SK-N-SH (cell line): ENCODE measurements at regions not wholly inside any gene's neighbourhood (a gene's known extent, or its start where the extent isn't known, plus 50 kb on each side); places are given as distances from the start of the nearest gene placed in this dataset.

Experiments used
- CTCF ChIA-PET: fragments of 300-600, 350-600 bp; formaldehyde crosslinking; extraction: SDS; loops from one replicate; lab custom pipeline; 2021; lab: Yijun Ruan, JAX
- POLR2A ChIA-PET: fragments of 350-600 bp; sonication (Branson Sonifier 250); formaldehyde crosslinking; extraction: SDS; loops from one replicate; lab custom pipeline; 2020; ENCODE audit warnings: antibody characterized with exemption, inconsistent platforms; lab: Yijun Ruan, JAX
- DNase-seq: peaks from one replicate; pipeline ENCODE4 v3.0.0; 2012
- H2AFZ ChIP-seq: fragments of 200-600 bp; sonication (generic); 2 replicates; pipeline ENCODE4 v1.8.1; 2016; ENCODE audit warnings: antibody characterized with exemption, mild to moderate bottlenecking, low read depth
- H3F3A ChIP-seq: fragments of 200-600 bp; sonication (generic); replicated peaks from 2 replicates; pipeline ENCODE3; 2016; ENCODE audit warnings: antibody characterized with exemption, mild to moderate bottlenecking; ENCODE audit not compliant: insufficient read depth
- H3K27ac ChIP-seq, 2 experiments: fragments of 200-500 bp in 1 of 2; fragments of 200-600 bp in 1 of 2; sonication (Bioruptor generic) in 1 of 2; sonication (generic), shearing (Covaris generic) in 1 of 2; 2 replicates each; pipeline versions ENCODE4 v1.5.1 to v1.6.1; 2014 to 2016; ENCODE audit warnings: low read depth in 2 of 2, inconsistent platforms in 1 of 2, low read length in 1 of 2, mild to moderate bottlenecking in 1 of 2, mixed read lengths in 1 of 2
- H3K27me3 ChIP-seq: fragments of 200-600 bp; sonication (generic), shearing (Covaris generic); 2 replicates; pipeline ENCODE4 v1.6.1; 2016; ENCODE audit warnings: mixed run types; ENCODE audit not compliant: insufficient read depth
- H3K36me3 ChIP-seq, 2 experiments: fragments of 200-500 bp in 1 of 2; fragments of 200-600 bp in 1 of 2; sonication (Bioruptor generic) in 1 of 2; sonication (generic) in 1 of 2; replicated peaks in 1 of 2; 2 replicates each; pipeline versions ENCODE3 to v1.5.1; 2014 to 2016; ENCODE audit warnings: low read length in 1 of 2, mild to moderate bottlenecking in 1 of 2; ENCODE audit not compliant: insufficient read depth in 2 of 2, control insufficient read depth in 1 of 2
- H3K4me1 ChIP-seq, 2 experiments: fragments of 200-500 bp in 1 of 2; fragments of 200-600 bp in 1 of 2; sonication (Bioruptor generic) in 1 of 2; sonication (generic), shearing (Covaris generic) in 1 of 2; 2 replicates each; pipeline versions ENCODE4 v1.5.1 to v1.6.1; 2014 to 2016; ENCODE audit warnings: low read depth in 1 of 2, low read length in 1 of 2, mixed run types in 1 of 2; ENCODE audit not compliant: insufficient read depth in 2 of 2, control insufficient read depth in 1 of 2
- H3K4me2 ChIP-seq: fragments of 200-600 bp; sonication (generic), shearing (Covaris generic); 2 replicates; pipeline ENCODE4 v1.6.1; 2017; ENCODE audit warnings: mixed run types
- H3K4me3 ChIP-seq, 2 experiments: fragments of 200-500 bp in 1 of 2; fragments of 200-600 bp in 1 of 2; sonication (Bioruptor generic) in 1 of 2; sonication (generic), shearing (Covaris generic) in 1 of 2; 2 replicates each; pipeline versions ENCODE4 v1.5.1 to v1.8.1; 2014 to 2016; ENCODE audit warnings: low read depth in 2 of 2, inconsistent platforms in 1 of 2, low read length in 1 of 2, mild to moderate bottlenecking in 1 of 2, mixed read lengths in 1 of 2, moderate library complexity in 1 of 2
- H3K79me2 ChIP-seq: fragments of 200-600 bp; sonication (generic); 2 replicates; pipeline ENCODE4 v1.8.1; 2017; ENCODE audit warnings: mild to moderate bottlenecking; ENCODE audit not compliant: insufficient read depth
- H3K9ac ChIP-seq: fragments of 200-600 bp; sonication (generic); 2 replicates; pipeline ENCODE4 v1.6.1; 2017; ENCODE audit warnings: mixed run types
- H3K9me2 ChIP-seq: fragments of 200-600 bp; sonication (generic); 2 replicates; pipeline ENCODE4 v1.6.1; 2017; ENCODE audit warnings: mixed run types
- H3K9me3 ChIP-seq: fragments of 200-600 bp; sonication (generic); 2 replicates; pipeline ENCODE4 v1.6.1; 2017; ENCODE audit warnings: mixed run types, mild to moderate bottlenecking, moderate library complexity
- H4K20me1 ChIP-seq: fragments of 200-600 bp; sonication (generic); 2 replicates; pipeline ENCODE4 v1.6.1; 2017; ENCODE audit warnings: mild to moderate bottlenecking, mixed run types; ENCODE audit not compliant: insufficient read depth
- CHD2 ChIP-seq: fragments of 150-350 bp; IDR thresholded peaks from 2 replicates; pipeline ENCODE4 v1.6.1; 2018; ENCODE audit warnings: low read length; ENCODE audit not compliant: partially characterized antibody
- EZH2phosphoT487 ChIP-seq: fragments of 200-600 bp; sonication (generic); IDR thresholded peaks from 2 replicates; pipeline ENCODE4 v1.6.1; 2017; ENCODE audit warnings: low read depth, mixed run types, mild to moderate bottlenecking, antibody characterized with exemption, moderate library complexity, borderline replicate concordance
- FOSL2 ChIP-seq: IDR thresholded peaks from 2 replicates; pipeline ENCODE4 v1.4.0; 2012; ENCODE audit warnings: low read depth, mild to moderate bottlenecking, moderate library complexity, borderline replicate concordance
- FOXJ3 ChIP-seq: sonication (generic); formaldehyde crosslinking; IDR thresholded peaks from 2 replicates; pipeline ENCODE4 v1.5.1; 2020; ENCODE audit warnings: mild to moderate bottlenecking, missing genetic modification reagents
- JUND ChIP-seq: IDR thresholded peaks from 2 replicates; pipeline ENCODE4 v1.4.0; 2012
- MXI1 ChIP-seq: IDR thresholded peaks from 2 replicates; pipeline ENCODE4 v1.6.1; 2012; ENCODE audit warnings: mild to moderate bottlenecking, low read depth, low read length, improper control_type of control experiment
- NFIC ChIP-seq: IDR thresholded peaks from 2 replicates; pipeline ENCODE4 v1.4.0; 2012; ENCODE audit warnings: borderline replicate concordance
- WGBS: methylation state at CpG from one replicate; pipeline ENCODE4 v1.1.6; 2017; ENCODE audit warnings: low lambda C conversion rate; 5-methylcytosine and 5-hydroxymethylcytosine counted together
- TF ChIP-seq, protein P1 (sequence below): IDR thresholded peaks from 2 replicates; pipeline ENCODE4; 2012
- TF ChIP-seq, protein P2 (sequence below): fragments of 150-350 bp; IDR thresholded peaks from 2 replicates; pipeline ENCODE4 v1.6.1; 2016; ENCODE audit warnings: mild to moderate bottlenecking, low read depth, low read length
- TF ChIP-seq, protein P3 (sequence below): IDR thresholded peaks from 2 replicates; pipeline ENCODE4 v1.6.1; 2012; ENCODE audit warnings: mild to moderate bottlenecking, low read depth, low read length, moderate library complexity

DNA sequence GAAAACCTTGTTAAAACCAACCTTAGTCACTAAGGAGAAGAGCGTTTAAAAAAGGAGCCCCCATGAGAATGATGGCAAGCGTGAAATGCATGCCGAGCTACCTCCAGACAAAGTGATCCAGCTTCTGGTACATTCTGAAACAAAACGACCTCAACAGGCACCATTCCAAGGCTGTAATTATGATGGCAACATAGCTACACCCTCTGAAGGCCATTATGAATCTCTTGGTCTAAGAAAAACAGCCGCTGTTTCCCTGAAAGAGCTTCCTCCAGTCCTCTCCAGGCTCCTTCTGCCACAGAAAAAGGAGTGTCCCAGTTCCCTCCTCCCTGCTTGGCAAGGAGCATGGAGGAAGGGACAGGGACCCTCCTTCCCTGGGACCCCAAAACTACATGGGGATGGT lies 50.0 kb upstream of the ABLIM1 start:
- TF ChIP-seq, protein P1, sequence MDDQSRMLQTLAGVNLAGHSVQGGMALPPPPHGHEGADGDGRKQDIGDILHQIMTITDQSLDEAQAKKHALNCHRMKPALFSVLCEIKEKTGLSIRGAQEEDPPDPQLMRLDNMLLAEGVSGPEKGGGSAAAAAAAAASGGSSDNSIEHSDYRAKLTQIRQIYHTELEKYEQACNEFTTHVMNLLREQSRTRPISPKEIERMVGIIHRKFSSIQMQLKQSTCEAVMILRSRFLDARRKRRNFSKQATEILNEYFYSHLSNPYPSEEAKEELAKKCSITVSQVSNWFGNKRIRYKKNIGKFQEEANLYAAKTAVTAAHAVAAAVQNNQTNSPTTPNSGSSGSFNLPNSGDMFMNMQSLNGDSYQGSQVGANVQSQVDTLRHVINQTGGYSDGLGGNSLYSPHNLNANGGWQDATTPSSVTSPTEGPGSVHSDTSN = no peak
- TF ChIP-seq MXI1 (no peak), NFIC (no peak), EZH2phosphoT487 (no peak), FOSL2 (no peak), CHD2 (no peak), FOXJ3 (CRISPR knock-in tag) (no peak), JUND (no peak)
- TF ChIP-seq, protein P2, sequence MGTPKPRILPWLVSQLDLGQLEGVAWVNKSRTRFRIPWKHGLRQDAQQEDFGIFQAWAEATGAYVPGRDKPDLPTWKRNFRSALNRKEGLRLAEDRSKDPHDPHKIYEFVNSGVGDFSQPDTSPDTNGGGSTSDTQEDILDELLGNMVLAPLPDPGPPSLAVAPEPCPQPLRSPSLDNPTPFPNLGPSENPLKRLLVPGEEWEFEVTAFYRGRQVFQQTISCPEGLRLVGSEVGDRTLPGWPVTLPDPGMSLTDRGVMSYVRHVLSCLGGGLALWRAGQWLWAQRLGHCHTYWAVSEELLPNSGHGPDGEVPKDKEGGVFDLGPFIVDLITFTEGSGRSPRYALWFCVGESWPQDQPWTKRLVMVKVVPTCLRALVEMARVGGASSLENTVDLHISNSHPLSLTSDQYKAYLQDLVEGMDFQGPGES = no peak
- TF ChIP-seq, protein P3, sequence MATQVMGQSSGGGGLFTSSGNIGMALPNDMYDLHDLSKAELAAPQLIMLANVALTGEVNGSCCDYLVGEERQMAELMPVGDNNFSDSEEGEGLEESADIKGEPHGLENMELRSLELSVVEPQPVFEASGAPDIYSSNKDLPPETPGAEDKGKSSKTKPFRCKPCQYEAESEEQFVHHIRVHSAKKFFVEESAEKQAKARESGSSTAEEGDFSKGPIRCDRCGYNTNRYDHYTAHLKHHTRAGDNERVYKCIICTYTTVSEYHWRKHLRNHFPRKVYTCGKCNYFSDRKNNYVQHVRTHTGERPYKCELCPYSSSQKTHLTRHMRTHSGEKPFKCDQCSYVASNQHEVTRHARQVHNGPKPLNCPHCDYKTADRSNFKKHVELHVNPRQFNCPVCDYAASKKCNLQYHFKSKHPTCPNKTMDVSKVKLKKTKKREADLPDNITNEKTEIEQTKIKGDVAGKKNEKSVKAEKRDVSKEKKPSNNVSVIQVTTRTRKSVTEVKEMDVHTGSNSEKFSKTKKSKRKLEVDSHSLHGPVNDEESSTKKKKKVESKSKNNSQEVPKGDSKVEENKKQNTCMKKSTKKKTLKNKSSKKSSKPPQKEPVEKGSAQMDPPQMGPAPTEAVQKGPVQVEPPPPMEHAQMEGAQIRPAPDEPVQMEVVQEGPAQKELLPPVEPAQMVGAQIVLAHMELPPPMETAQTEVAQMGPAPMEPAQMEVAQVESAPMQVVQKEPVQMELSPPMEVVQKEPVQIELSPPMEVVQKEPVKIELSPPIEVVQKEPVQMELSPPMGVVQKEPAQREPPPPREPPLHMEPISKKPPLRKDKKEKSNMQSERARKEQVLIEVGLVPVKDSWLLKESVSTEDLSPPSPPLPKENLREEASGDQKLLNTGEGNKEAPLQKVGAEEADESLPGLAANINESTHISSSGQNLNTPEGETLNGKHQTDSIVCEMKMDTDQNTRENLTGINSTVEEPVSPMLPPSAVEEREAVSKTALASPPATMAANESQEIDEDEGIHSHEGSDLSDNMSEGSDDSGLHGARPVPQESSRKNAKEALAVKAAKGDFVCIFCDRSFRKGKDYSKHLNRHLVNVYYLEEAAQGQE = no peak
- no peaks in the 10 kb centered on the region for H3K9me3 ChIP-seq
- peak overlapping the region in 1 of 2 experiments; percentile 60; a peak in 1 of 4 replicates for H3K27ac ChIP-seq
- no peak overlapping the region for H3K9ac ChIP-seq
- H2AFZ ChIP-seq = no peak overlapping the region
- H3K4me1 ChIP-seq = peaks cover 0 to 10% of the 10 kb centered on the region in 2 experiments; a peak in 1 of 4 replicates
- 85% methylated on average over 5 of the region's 5 CpGs for WGBS
- H3K27me3 ChIP-seq = no peaks in the 10 kb centered on the region
- peaks cover 0 to 3% of the 10 kb centered on the region in 2 experiments for H3K36me3 ChIP-seq
- POLR2A ChIA-PET = no interaction called here
- peaks cover 10% of the 10 kb centered on the region for H3F3A ChIP-seq
- no peaks in the 10 kb centered on the region for H3K9me2 ChIP-seq
- H3K4me2 ChIP-seq = no peak overlapping the region
- no peaks in the 10 kb centered on the region for H3K79me2 ChIP-seq
- H3K4me3 ChIP-seq = no peak overlapping the region
- DNase-seq = no peak
- H4K20me1 ChIP-seq = no peaks in the 10 kb centered on the region
- CTCF ChIA-PET = interaction anchor here (1.4 to 2.6 kb wide), 3 partner anchors 78 to 236 kb away, joined by 4 to 5 read pairs (median 5); no protein-coding TSS in a partner anchor
